Parathyroid adenoma (tissue), 2 donors: ENCODE measurements at regions not wholly inside any gene's neighbourhood (a gene's known extent, or its start where the extent isn't known, plus 50 kb on each side); places are given as distances from the start of the nearest gene placed in this dataset.

Source experiments
- H2AFZ ChIP-seq: fragments of 300-600 bp; sonication (generic); one replicate; pipeline ENCODE4 v1.7.0; 2017; ENCODE audit warnings: antibody characterized with exemption, mild to moderate bottlenecking
- H3K27ac ChIP-seq: fragments of 300-600 bp; sonication (generic); one replicate; pipeline ENCODE4 v1.7.0; 2017
- H3K27me3 ChIP-seq: fragments of 300-600 bp; sonication (generic); one replicate; pipeline ENCODE4 v1.7.0; 2017; ENCODE audit warnings: low read length; ENCODE audit not compliant: control insufficient read depth, insufficient read depth
- H3K36me3 ChIP-seq: fragments of 300-600 bp; sonication (generic); one replicate; pipeline ENCODE4 v1.7.0; 2017; ENCODE audit warnings: low read length; ENCODE audit not compliant: control insufficient read depth, insufficient read depth
- H3K4me1 ChIP-seq: fragments of 300-600 bp; sonication (generic); one replicate; pipeline ENCODE4 v1.7.0; 2017; ENCODE audit warnings: control low read depth
- H3K4me2 ChIP-seq: fragments of 300-600 bp; sonication (generic); one replicate; pipeline ENCODE4 v1.7.0; 2017; ENCODE audit warnings: low read length
- H3K4me3 ChIP-seq: fragments of 300-600 bp; sonication (generic); one replicate; pipeline ENCODE4 v1.7.0; 2017; ENCODE audit warnings: low read depth, low read length
- H3K79me2 ChIP-seq: fragments of 300-600 bp; sonication (generic); one replicate; pipeline ENCODE4 v1.7.0; 2017; ENCODE audit warnings: control low read depth
- H3K9ac ChIP-seq: fragments of 300-600 bp; sonication (generic); one replicate; pipeline ENCODE4 v1.7.0; 2017; ENCODE audit warnings: mild to moderate bottlenecking
- H3K9me3 ChIP-seq: fragments of 300-600 bp; sonication (generic); one replicate; pipeline ENCODE4 v1.7.0; 2017; ENCODE audit warnings: low read length; ENCODE audit not compliant: control insufficient read depth
- TF ChIP-seq, protein P1 (sequence below): fragments of 300-600 bp; sonication (generic); IDR thresholded peaks from one replicate; pipeline ENCODE4 v1.7.0; 2017; ENCODE audit warnings: antibody characterized with exemption, mild to moderate bottlenecking
- donor health status: primary hyperparathyroidism.

DNA sequence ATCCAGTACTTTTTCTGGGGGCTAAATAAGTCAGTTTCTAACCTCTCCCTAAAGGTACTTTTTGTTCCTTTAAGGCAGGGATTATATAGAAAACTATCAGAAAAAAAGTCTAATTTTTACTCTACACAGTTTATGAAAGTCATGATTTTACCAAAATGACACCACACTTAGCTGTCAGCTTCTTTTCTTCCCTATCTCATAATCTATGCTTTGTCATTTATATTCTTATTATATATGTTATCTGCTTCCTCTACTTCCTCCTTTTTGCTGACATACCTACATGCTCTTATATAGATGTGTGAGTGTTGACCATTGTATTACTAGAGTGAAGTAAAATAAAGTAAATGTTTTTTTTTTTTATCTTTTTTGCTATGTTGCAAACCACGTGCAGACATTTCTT lies 203.9 kb upstream of the CHRM2 start:
- no peak overlapping the region for H3K4me3 ChIP-seq
- H3K27ac ChIP-seq = no peak overlapping the region
- TF ChIP-seq, protein P1, sequence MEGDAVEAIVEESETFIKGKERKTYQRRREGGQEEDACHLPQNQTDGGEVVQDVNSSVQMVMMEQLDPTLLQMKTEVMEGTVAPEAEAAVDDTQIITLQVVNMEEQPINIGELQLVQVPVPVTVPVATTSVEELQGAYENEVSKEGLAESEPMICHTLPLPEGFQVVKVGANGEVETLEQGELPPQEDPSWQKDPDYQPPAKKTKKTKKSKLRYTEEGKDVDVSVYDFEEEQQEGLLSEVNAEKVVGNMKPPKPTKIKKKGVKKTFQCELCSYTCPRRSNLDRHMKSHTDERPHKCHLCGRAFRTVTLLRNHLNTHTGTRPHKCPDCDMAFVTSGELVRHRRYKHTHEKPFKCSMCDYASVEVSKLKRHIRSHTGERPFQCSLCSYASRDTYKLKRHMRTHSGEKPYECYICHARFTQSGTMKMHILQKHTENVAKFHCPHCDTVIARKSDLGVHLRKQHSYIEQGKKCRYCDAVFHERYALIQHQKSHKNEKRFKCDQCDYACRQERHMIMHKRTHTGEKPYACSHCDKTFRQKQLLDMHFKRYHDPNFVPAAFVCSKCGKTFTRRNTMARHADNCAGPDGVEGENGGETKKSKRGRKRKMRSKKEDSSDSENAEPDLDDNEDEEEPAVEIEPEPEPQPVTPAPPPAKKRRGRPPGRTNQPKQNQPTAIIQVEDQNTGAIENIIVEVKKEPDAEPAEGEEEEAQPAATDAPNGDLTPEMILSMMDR = no peak
- no peak overlapping the region for H3K4me2 ChIP-seq
- no peaks in the 10 kb centered on the region for H3K36me3 ChIP-seq
- H3K9me3 ChIP-seq = no peaks in the 10 kb centered on the region
- H3K4me1 ChIP-seq = no peaks in the 10 kb centered on the region
- no peaks in the 10 kb centered on the region for H3K27me3 ChIP-seq
- no peak overlapping the region for H3K9ac ChIP-seq
- H2AFZ ChIP-seq = no peak overlapping the region
- no peaks in the 10 kb centered on the region for H3K79me2 ChIP-seq

DNA sequence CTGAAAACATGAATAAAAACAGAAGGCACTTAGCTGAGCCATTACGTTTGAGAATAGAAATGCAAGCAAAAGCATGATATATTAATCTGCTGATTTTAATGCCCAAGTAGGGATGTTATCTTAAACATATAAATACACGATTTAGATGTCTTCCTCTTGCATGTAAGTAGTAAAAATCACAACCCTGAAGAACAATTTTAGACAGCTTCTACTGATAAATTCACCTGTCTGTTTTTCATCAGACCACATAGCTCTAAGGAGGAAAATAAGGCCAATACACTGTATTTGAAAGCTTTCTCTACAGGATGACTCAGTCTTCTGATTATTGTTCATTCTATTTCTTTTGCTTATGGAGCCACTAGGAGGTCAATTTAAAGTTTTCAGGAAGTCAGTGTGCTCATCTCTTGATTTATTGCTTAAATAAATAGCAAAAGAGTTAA lies 210.9 kb upstream of the CHRM2 start:
- Histone ChIP-seq H3K4me2 (no peak overlapping the region), H3K27ac (no peak overlapping the region)
- TF ChIP-seq, protein P1 = no peak

DNA sequence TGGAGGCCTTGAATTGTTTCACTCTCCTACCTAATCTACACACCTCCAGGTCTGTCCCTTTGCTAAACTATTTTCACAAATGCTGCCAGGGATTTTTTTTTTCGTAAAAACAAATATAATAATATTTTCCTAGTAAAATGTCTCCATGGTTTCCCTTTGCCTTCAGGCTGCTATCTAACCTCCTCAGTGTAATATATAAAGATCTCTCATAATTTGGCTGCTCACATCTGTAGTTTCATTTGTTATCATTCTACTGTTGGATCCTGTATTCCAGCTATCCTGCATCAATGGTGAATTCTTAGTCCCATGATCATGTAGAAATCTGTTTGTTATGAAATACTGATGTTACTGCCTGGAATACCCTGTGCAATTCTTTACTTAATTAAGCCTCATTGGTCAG lies 211.9 kb upstream of the CHRM2 start:
- no peak overlapping the region for H3K4me2 ChIP-seq
- no peaks in the 10 kb centered on the region for H3K9me3 ChIP-seq
- TF ChIP-seq, protein P1 = no peak
- H3K4me1 ChIP-seq = no peaks in the 10 kb centered on the region
- H3K27ac ChIP-seq = no peak overlapping the region
- no peak overlapping the region for H3K9ac ChIP-seq
- H3K4me3 ChIP-seq = no peak overlapping the region
- H3K36me3 ChIP-seq = no peaks in the 10 kb centered on the region
- H2AFZ ChIP-seq = no peak overlapping the region
- H3K79me2 ChIP-seq = no peaks in the 10 kb centered on the region
- no peaks in the 10 kb centered on the region for H3K27me3 ChIP-seq

More for the DNA sequence above, 210.9 kb upstream of the CHRM2 start:
- Histone ChIP-seq H2AFZ (no peak overlapping the region), H3K4me3 (no peak overlapping the region), H3K36me3 (no peaks in the 10 kb centered on the region), H3K9ac (no peak overlapping the region), H3K27me3 (no peaks in the 10 kb centered on the region), H3K79me2 (no peaks in the 10 kb centered on the region), H3K4me1 (no peaks in the 10 kb centered on the region), H3K9me3 (no peaks in the 10 kb centered on the region)

DNA sequence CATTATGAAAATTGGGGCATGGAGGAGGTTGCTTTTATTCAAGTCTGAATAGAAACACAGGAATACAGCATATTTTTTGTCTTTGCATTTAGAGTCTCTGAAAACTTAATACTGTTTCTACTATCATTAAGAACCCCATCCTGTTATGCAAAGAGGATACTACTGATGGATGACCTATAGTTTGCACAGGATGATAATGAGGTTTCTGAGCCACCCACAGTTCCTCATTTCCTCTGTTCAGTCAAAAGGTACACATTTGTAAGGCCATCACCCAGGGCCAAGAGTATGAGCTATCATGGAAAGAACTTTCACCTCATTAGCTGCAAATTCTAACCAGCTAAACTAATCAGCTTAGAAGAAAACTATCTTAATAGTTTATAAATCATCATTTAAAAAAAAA lies 213.0 kb upstream of the CHRM2 start:
- Histone ChIP-seq H3K4me3 (no peak overlapping the region), H3K9me3 (no peaks in the 10 kb centered on the region), H3K27ac (no peak overlapping the region), H3K4me2 (no peak overlapping the region), H3K4me1 (no peaks in the 10 kb centered on the region), H2AFZ (no peak overlapping the region), H3K27me3 (no peaks in the 10 kb centered on the region), H3K9ac (no peak overlapping the region), H3K79me2 (no peaks in the 10 kb centered on the region), H3K36me3 (no peaks in the 10 kb centered on the region)
- TF ChIP-seq, protein P1 = no peak

DNA sequence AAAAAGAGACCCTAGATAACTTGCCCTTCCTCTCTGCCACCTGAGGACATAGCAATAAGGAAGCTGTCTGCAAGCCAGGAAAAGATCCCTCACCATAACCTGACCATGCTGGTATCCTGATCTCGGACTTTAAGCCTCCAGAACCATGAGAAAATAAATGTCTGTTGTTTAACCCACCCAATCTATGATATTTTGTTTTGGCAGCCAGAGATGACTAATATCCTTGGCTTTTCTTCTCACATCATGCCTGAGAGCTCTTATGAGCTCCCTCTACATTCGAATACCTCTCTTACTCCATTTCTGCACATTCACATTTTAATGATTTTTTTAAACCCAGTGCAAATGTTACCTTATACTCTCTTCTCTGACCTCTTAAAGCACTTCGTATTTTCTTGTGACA lies 214.0 kb upstream of the CHRM2 start:
- Histone ChIP-seq H3K27me3 (no peaks in the 10 kb centered on the region), H3K27ac (no peak overlapping the region), H3K9ac (no peak overlapping the region), H3K79me2 (no peaks in the 10 kb centered on the region), H3K36me3 (no peaks in the 10 kb centered on the region), H3K4me2 (no peak overlapping the region), H3K9me3 (no peaks in the 10 kb centered on the region), H3K4me3 (no peak overlapping the region), H2AFZ (no peak overlapping the region), H3K4me1 (no peaks in the 10 kb centered on the region)
- TF ChIP-seq, protein P1 = no peak
